Tibial nerve (tissue), 4 donors: ENCODE measurements at regions not wholly inside any gene's neighbourhood (a gene's known extent, or its start where the extent isn't known, plus 50 kb on each side); places are given as distances from the start of the nearest gene placed in this dataset.

Experiments
- DNase-seq, 2 donors: peaks; one replicate each; pipeline ENCODE4 v3.0.0-alpha.2; 2019; ENCODE audit warnings: low spot score in 2 of 2
- H3K27ac ChIP-seq, 4 donors: fragments of 200-600 bp; sonication (generic) in 3 of 4; one replicate each; pipeline ENCODE4 v1.5.1; 2017 to 2019; ENCODE audit warnings: mild to moderate bottlenecking in 1 of 4
- H3K27me3 ChIP-seq, 2 donors: fragments of 200-600 bp; sonication (generic) in 1 of 2; one replicate each; pipeline versions ENCODE4 v1.5.1 to v1.6.0; 2017 to 2019
- H3K36me3 ChIP-seq, 3 donors: fragments of 200-600 bp; sonication (generic); one replicate each; pipeline ENCODE4 v1.5.1; 2018 to 2019
- H3K4me1 ChIP-seq, 4 donors: fragments of 200-600 bp; sonication (generic) in 3 of 4; one replicate each; pipeline ENCODE4 v1.5.1; 2017 to 2019
- H3K4me3 ChIP-seq, 4 donors: fragments of 200-600 bp; sonication (generic) in 3 of 4; one replicate each; pipeline ENCODE4 v1.5.1; 2017 to 2019; ENCODE audit warnings: mild to moderate bottlenecking in 1 of 4, moderate library complexity in 1 of 4
- H3K9me3 ChIP-seq, 4 donors: fragments of 200-600 bp; sonication (generic) in 3 of 4; one replicate each; pipeline ENCODE4 v1.5.1; 2017 to 2019
- CTCF ChIP-seq, 5 experiments: fragments of 200-600 bp in 3 of 5; fragments of 450-650 bp in 2 of 5; sonication (generic) in 3 of 5; IDR thresholded peaks; one replicate each; pipeline ENCODE4 v1.5.1; 2016 to 2019; ENCODE audit warnings: antibody characterized with exemption in 5 of 5, mild to moderate bottlenecking in 3 of 5, moderate library complexity in 2 of 5
- EP300 ChIP-seq, 2 donors: sonication (generic); formaldehyde crosslinking; IDR thresholded peaks; one replicate each; pipeline ENCODE4 v1.6.1; 2017; ENCODE audit warnings: antibody characterized with exemption in 2 of 2, mild to moderate bottlenecking in 1 of 2
- POLR2A ChIP-seq, 2 donors: fragments of 450-650 bp; IDR thresholded peaks; one replicate each; pipeline ENCODE4 v1.6.1; 2017; ENCODE audit warnings: antibody characterized with exemption in 2 of 2, mild to moderate bottlenecking in 2 of 2, moderate library complexity in 2 of 2
- WGBS, 2 donors: methylation state at CpG; one replicate each; pipeline ENCODE4 v1.1.5; 2018; 5-methylcytosine and 5-hydroxymethylcytosine counted together

DNA sequence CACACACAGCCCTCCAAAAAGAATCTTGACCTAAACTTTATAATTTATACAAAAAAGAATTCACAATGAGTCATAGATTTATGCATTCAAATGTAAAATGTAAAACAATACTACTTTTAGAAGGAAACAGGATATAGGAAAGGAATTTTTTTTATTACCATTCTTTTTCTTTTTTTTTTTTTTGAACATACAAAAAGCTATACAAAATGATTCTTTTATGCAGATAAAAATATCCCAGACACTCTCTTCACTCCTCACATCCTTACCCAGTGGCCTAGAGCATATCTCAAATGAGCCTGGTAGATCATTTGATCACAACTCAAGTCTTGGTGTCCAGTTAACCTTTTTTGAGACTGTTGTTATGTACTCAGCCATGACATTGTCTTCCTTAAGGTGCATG, 307.3 kb upstream of the KLF3 start:
- DNase-seq, result no peak
- Histone ChIP-seq H3K27ac (no peak overlapping the region), H3K4me1 (no peaks in the 10 kb centered on the region), H3K4me3 (no peak overlapping the region), H3K27me3 (no peaks in the 10 kb centered on the region), H3K9me3 (peaks cover 0 to 21% (median 0%) of the 10 kb centered on the region in 4 donors), H3K36me3 (no peaks in the 10 kb centered on the region)
- TF ChIP-seq CTCF (IDR thresholded peaks at IDR 0.05) (no peak), EP300 (IDR thresholded peaks at IDR 0.05) (no peak), POLR2A (IDR thresholded peaks at IDR 0.05) (no peak)

GRCh38 chr4:38357546-38357945, 306.5 kb upstream of the KLF3 start:
- Histone ChIP-seq H3K4me1 (no peaks in the 10 kb centered on the region), H3K27me3 (no peaks in the 10 kb centered on the region), H3K36me3 (no peaks in the 10 kb centered on the region), H3K4me3 (no peak overlapping the region), H3K9me3 (peaks cover 0 to 15% (median 0%) of the 10 kb centered on the region in 4 donors), H3K27ac (no peak overlapping the region)
- TF ChIP-seq CTCF (IDR thresholded peaks at IDR 0.05) (no peak), EP300 (IDR thresholded peaks at IDR 0.05) (no peak)
- WGBS, 2 donors, result 96 to 97% methylated on average over 6 of the region's 6 CpGs
- no peak for DNase-seq

- WGBS, 2 donors, result 90 to 93% methylated on average over 2 of the region's 2 CpGs
- Histone ChIP-seq H3K36me3 (no peaks in the 10 kb centered on the region), H3K27ac (no peak overlapping the region), H3K27me3 (no peaks in the 10 kb centered on the region), H3K9me3 (peaks cover 0 to 8% (median 0%) of the 10 kb centered on the region in 4 donors), H3K4me1 (no peaks in the 10 kb centered on the region), H3K4me3 (no peak overlapping the region)
- TF ChIP-seq POLR2A (IDR thresholded peaks at IDR 0.05) (no peak), EP300 (IDR thresholded peaks at IDR 0.05) (no peak), CTCF (IDR thresholded peaks at IDR 0.05) (no peak)
- DNase-seq, result no peak
Observed at GRCh38 chr4:38359113-38359512, 304.9 kb upstream of the KLF3 start.

DNA sequence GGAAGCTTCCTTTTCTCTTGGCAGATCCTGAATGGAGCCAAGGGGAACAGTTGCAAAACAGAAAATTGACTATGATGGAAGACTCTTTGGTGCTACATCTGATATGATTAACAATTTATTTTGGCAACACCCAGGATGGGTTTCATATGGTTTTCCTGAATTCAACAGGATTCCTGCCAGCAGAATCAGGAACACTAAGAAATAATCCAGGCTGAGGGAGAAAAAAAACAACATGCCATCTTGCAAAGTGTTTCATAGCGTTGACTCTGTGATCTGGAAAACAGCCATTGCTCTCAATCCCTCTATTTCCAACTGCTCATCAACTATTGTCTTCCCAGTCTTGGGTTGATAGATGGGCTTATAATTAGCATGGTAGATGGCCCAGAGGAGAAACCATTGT, 303.8 kb upstream of the KLF3 start:
- H3K27me3 ChIP-seq, result no peaks in the 10 kb centered on the region
- no peak for DNase-seq
- no peaks in the 10 kb centered on the region for H3K9me3 ChIP-seq
- peaks cover 0 to 6% (median 0%) of the 10 kb centered on the region in 4 donors for H3K4me1 ChIP-seq
- H3K4me3 ChIP-seq, result no peak overlapping the region
- H3K36me3 ChIP-seq, result no peaks in the 10 kb centered on the region
- WGBS, 2 donors, result 76 to 84% methylated on average over 1 of the region's 1 CpG
- TF ChIP-seq POLR2A (IDR thresholded peaks at IDR 0.05) (no peak), CTCF (IDR thresholded peaks at IDR 0.05) (no peak), EP300 (IDR thresholded peaks at IDR 0.05) (no peak)
- H3K27ac ChIP-seq, result no peak overlapping the region

GRCh38 chr4:38364383-38364963, 299.5 kb upstream of the KLF3 start:
- Histone ChIP-seq H3K27me3 (no peaks in the 10 kb centered on the region), H3K36me3 (no peaks in the 10 kb centered on the region), H3K4me3 (no peak overlapping the region), H3K9me3 (no peaks in the 10 kb centered on the region), H3K27ac (no peak overlapping the region), H3K4me1 (peaks cover 0 to 35% (median 8%) of the 10 kb centered on the region in 4 donors)
- WGBS, 2 donors, result 74 to 76% methylated on average over 3 of the region's 3 CpGs
- DNase-seq, result no peak
- no peak for TF ChIP-seq CTCF (IDR thresholded peaks at IDR 0.05)
- no peak for TF ChIP-seq POLR2A (IDR thresholded peaks at IDR 0.05)
- no peak for TF ChIP-seq EP300 (IDR thresholded peaks at IDR 0.05)
